ENCODE measurements at regions not wholly inside any gene's neighbourhood (a gene's known extent, or its start where the extent isn't known, plus 50 kb on each side); places are given as distances from the start of the nearest gene placed in this dataset.

DNA sequence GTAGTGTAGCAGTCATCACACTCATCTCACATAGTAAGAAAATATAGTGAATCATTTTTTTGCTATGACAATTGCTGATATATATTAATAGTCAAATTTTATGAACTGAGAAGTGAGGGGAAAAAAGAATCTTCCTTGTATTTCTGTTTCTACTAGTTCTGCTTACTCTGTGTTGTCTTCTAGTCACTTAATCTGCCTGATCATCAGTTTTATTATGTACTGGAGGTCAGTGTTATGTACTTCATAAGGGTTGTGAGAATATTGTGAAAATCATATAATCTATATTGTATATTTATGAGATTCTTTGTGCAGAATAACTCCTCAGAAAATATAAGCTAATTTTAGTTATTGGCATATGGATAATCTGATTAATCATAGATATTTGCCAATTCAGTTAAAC lies 546.9 kb upstream of the RIOK2 start:
- TF ChIP-seq TAF1 (IDR thresholded peaks at IDR 0.05; ENCODE audit: borderline replicate concordance, insufficient read depth, low read length) (no peak), FOXP2 (optimal IDR thresholded peaks at IDR 0.05; ENCODE audit: borderline replicate concordance, extremely low read depth, extremely low read length, insufficient read depth) (no peak), POLR2AphosphoS5 (IDR thresholded peaks at IDR 0.05; ENCODE audit: low read depth, low read length) (no peak), SIN3A (IDR thresholded peaks at IDR 0.05; ENCODE audit: borderline replicate concordance, insufficient read depth, low read length) (no peak)
- TF ChIP-seq, protein P1, sequence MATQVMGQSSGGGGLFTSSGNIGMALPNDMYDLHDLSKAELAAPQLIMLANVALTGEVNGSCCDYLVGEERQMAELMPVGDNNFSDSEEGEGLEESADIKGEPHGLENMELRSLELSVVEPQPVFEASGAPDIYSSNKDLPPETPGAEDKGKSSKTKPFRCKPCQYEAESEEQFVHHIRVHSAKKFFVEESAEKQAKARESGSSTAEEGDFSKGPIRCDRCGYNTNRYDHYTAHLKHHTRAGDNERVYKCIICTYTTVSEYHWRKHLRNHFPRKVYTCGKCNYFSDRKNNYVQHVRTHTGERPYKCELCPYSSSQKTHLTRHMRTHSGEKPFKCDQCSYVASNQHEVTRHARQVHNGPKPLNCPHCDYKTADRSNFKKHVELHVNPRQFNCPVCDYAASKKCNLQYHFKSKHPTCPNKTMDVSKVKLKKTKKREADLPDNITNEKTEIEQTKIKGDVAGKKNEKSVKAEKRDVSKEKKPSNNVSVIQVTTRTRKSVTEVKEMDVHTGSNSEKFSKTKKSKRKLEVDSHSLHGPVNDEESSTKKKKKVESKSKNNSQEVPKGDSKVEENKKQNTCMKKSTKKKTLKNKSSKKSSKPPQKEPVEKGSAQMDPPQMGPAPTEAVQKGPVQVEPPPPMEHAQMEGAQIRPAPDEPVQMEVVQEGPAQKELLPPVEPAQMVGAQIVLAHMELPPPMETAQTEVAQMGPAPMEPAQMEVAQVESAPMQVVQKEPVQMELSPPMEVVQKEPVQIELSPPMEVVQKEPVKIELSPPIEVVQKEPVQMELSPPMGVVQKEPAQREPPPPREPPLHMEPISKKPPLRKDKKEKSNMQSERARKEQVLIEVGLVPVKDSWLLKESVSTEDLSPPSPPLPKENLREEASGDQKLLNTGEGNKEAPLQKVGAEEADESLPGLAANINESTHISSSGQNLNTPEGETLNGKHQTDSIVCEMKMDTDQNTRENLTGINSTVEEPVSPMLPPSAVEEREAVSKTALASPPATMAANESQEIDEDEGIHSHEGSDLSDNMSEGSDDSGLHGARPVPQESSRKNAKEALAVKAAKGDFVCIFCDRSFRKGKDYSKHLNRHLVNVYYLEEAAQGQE (IDR thresholded peaks at IDR 0.05; ENCODE audit: insufficient read depth in 1 of 2, low read depth in 2 of 2, low read length in 2 of 2): no peak

DNA sequence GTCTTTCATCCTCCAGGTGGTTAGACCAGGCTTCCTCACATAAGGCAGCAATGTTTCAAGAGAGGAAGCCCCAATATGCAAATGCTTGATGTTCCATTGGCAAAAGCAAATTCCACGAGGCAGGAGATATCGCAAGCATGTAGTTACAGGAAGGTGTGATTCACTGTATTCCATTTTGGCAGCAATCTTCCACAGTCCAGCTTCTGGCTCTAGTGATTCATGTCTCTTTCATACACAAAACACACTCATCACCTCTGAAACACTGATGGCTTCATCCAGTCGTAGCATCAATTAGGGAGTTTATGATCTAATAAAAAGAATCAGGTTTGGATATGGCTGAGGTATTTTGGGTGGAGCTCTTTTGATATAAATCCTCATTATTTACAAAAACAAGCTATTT lies 552.2 kb upstream of the RIOK2 start:
- no peak for TF ChIP-seq SIN3A (IDR thresholded peaks at IDR 0.05; ENCODE audit: borderline replicate concordance, insufficient read depth, low read length)
- TF ChIP-seq FOXP2 (optimal IDR thresholded peaks at IDR 0.05; ENCODE audit: borderline replicate concordance, extremely low read depth, extremely low read length, insufficient read depth): no peak
- no peak for TF ChIP-seq POLR2AphosphoS5 (IDR thresholded peaks at IDR 0.05; ENCODE audit: low read depth, low read length)
- TF ChIP-seq TAF1 (IDR thresholded peaks at IDR 0.05; ENCODE audit: borderline replicate concordance, insufficient read depth, low read length): no peak
- TF ChIP-seq, protein P1 (IDR thresholded peaks at IDR 0.05; ENCODE audit: insufficient read depth in 1 of 2, low read depth in 2 of 2, low read length in 2 of 2): no peak

DNA sequence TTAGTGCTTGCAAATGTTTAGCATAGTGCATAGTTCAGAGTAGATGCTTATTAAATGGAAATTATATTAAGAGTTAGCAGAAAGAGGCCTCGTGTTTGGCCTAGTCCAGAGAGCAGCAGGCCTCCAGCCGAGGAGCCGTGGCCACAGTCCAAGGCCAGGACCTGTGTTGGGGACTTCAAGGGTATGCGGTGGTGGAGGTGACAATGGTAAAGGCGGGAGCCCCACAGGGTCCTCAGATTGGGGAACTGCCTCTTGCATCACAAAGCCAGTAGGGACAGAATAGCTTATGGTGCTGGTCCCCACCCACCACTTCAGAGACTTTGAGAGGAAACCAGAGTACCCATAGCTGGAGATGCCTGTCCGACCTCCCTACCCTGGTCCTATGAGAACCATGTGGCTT lies 554.6 kb upstream of the RIOK2 start:
- TF ChIP-seq SIN3A (IDR thresholded peaks at IDR 0.05; ENCODE audit: borderline replicate concordance, insufficient read depth, low read length) (no peak), FOXP2 (optimal IDR thresholded peaks at IDR 0.05; ENCODE audit: borderline replicate concordance, extremely low read depth, extremely low read length, insufficient read depth) (no peak), TAF1 (IDR thresholded peaks at IDR 0.05; ENCODE audit: borderline replicate concordance, insufficient read depth, low read length) (no peak)
- TF ChIP-seq, protein P1 (IDR thresholded peaks at IDR 0.05; ENCODE audit: insufficient read depth in 1 of 2, low read depth in 2 of 2, low read length in 2 of 2): no peak

DNA sequence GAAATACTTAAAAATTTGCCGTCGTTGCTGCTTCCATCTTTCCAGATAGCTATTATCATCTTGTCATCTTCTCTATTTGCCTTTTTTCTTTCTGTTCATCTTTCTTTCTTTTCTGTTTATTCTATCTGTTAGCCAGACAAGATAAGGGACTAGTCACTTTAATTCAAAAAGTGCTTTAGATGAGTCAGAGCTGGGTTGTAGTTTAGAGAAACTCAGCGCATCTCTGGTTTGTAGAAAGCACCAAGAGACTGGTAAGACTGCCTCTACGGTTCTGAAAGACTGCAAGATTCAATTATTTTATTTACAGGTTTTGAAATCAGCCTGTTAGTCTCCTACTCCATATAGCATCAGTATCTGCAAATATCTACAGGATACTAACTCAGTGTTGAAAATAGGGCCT lies 562.8 kb upstream of the RIOK2 start:
- no peak for TF ChIP-seq FOXP2 (optimal IDR thresholded peaks at IDR 0.05; ENCODE audit: borderline replicate concordance, extremely low read depth, extremely low read length, insufficient read depth)
- TF ChIP-seq POLR2AphosphoS5 (IDR thresholded peaks at IDR 0.05; ENCODE audit: low read depth, low read length): no peak
- no peak for TF ChIP-seq SIN3A (IDR thresholded peaks at IDR 0.05; ENCODE audit: borderline replicate concordance, insufficient read depth, low read length)
- TF ChIP-seq TAF1 (IDR thresholded peaks at IDR 0.05; ENCODE audit: borderline replicate concordance, insufficient read depth, low read length): no peak
- TF ChIP-seq, protein P1 (IDR thresholded peaks at IDR 0.05; ENCODE audit: insufficient read depth in 1 of 2, low read depth in 2 of 2, low read length in 2 of 2): no peak

DNA sequence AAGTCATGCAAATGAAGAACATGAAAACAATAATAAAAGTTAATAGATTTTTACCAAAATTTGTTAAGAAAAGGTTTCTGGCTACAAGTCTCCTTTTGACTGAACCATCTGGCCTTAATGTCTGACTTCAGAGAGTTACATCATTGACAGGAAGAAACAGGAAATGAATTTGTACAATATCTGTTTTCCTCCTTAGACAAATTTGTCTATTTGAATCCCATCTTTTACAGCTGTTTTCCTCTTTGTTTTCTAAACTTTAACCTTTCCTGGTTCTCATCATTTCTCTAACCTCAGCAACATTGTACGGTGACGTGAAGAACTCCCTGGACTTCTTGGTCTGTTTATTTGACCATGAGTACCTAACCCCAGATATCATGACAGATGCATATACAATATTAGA lies 567.5 kb upstream of the RIOK2 start:
- TF ChIP-seq SIN3A (IDR thresholded peaks at IDR 0.05; ENCODE audit: borderline replicate concordance, insufficient read depth, low read length): no peak
